Mesothelial cell of epicardium (in vitro differentiated cells): ENCODE measurements at regions not wholly inside any gene's neighbourhood (a gene's known extent, or its start where the extent isn't known, plus 50 kb on each side); places are given as distances from the start of the nearest gene placed in this dataset.

Experiments used
- DNase-seq, 2 experiments: peaks; one replicate each; pipeline ENCODE4 v3.0.0; 2021; ENCODE audit warnings: low spot score in 2 of 2; ENCODE audit not compliant: unreplicated experiment in 2 of 2
- H3K27ac Mint-ChIP-seq: 2 replicates; pipeline ENCODE4 v1.8.0; 2021; ENCODE audit warnings: mixed read lengths
- H3K27me3 Mint-ChIP-seq: 2 replicates; pipeline ENCODE4 v1.8.0; 2021; ENCODE audit warnings: low read depth, mixed read lengths
- H3K36me3 Mint-ChIP-seq: 2 replicates; pipeline ENCODE4 v1.8.0; 2021; ENCODE audit warnings: mixed read lengths
- H3K4me1 Mint-ChIP-seq: 2 replicates; pipeline ENCODE4 v1.8.0; 2021; ENCODE audit warnings: mixed read lengths
- H3K4me3 Mint-ChIP-seq: 2 replicates; pipeline ENCODE4 v1.8.0; 2021; ENCODE audit warnings: mild to moderate bottlenecking, moderate library complexity, mixed read lengths
- H3K9me3 Mint-ChIP-seq: 2 replicates; pipeline ENCODE4 v1.8.0; 2021; ENCODE audit warnings: mixed read lengths
- TF ChIP-seq, protein P1 (sequence below): fragments of 200-600 bp; sonication (generic); IDR thresholded peaks from one replicate; pipeline ENCODE4 v1.5.0; 2021; ENCODE audit warnings: antibody characterized with exemption; ENCODE audit not compliant: unreplicated experiment

DNA sequence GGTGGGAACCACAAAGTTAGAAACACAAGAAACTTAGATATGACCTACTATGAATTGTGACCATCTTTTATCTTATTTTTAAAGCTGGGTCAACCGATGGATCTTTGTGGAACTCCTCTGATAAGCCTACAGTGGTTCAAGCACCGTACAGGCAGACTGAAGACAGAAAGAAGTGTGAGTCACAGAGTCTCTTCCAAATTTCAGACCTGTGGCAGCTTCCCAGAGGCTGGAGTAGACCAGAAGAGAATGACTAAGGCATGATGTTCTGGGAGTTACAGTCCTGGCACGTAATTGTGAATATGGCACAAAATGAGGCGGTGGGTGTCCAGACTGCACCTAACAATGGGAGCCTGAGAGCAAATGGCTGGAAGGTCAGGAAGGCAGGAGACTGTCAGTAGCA lies 70.0 kb downstream of the LMO4 start:
- TF ChIP-seq, protein P1, sequence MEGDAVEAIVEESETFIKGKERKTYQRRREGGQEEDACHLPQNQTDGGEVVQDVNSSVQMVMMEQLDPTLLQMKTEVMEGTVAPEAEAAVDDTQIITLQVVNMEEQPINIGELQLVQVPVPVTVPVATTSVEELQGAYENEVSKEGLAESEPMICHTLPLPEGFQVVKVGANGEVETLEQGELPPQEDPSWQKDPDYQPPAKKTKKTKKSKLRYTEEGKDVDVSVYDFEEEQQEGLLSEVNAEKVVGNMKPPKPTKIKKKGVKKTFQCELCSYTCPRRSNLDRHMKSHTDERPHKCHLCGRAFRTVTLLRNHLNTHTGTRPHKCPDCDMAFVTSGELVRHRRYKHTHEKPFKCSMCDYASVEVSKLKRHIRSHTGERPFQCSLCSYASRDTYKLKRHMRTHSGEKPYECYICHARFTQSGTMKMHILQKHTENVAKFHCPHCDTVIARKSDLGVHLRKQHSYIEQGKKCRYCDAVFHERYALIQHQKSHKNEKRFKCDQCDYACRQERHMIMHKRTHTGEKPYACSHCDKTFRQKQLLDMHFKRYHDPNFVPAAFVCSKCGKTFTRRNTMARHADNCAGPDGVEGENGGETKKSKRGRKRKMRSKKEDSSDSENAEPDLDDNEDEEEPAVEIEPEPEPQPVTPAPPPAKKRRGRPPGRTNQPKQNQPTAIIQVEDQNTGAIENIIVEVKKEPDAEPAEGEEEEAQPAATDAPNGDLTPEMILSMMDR: no peak
- Mint-ChIP-seq H3K9me3 (no peaks in the 10 kb centered on the region), H3K4me1 (peaks cover 28% of the 10 kb centered on the region), H3K4me3 (no peak overlapping the region), H3K27me3 (no peaks in the 10 kb centered on the region), H3K27ac (no peak overlapping the region), H3K36me3 (no peaks in the 10 kb centered on the region)
- no peak for DNase-seq

GRCh38 chr1:87399264-87399663 lies 70.6 kb downstream of the LMO4 start:
- TF ChIP-seq, protein P1: no peak
- no peaks in the 10 kb centered on the region for H3K27me3 Mint-ChIP-seq
- no peaks in the 10 kb centered on the region for H3K36me3 Mint-ChIP-seq
- peaks cover 25% of the 10 kb centered on the region for H3K4me1 Mint-ChIP-seq
- H3K9me3 Mint-ChIP-seq: no peaks in the 10 kb centered on the region
- no peak for DNase-seq
- H3K4me3 Mint-ChIP-seq: no peak overlapping the region
- H3K27ac Mint-ChIP-seq: no peak overlapping the region

GRCh38 chr1:87399701-87400100 lies 71.0 kb downstream of the LMO4 start:
- DNase-seq: no peak
- H3K36me3 Mint-ChIP-seq: no peaks in the 10 kb centered on the region
- H3K4me1 Mint-ChIP-seq: peaks cover 20% of the 10 kb centered on the region
- no peak overlapping the region for H3K4me3 Mint-ChIP-seq
- H3K27me3 Mint-ChIP-seq: no peaks in the 10 kb centered on the region
- H3K9me3 Mint-ChIP-seq: no peaks in the 10 kb centered on the region
- TF ChIP-seq, protein P1: no peak
- H3K27ac Mint-ChIP-seq: no peak overlapping the region

DNA sequence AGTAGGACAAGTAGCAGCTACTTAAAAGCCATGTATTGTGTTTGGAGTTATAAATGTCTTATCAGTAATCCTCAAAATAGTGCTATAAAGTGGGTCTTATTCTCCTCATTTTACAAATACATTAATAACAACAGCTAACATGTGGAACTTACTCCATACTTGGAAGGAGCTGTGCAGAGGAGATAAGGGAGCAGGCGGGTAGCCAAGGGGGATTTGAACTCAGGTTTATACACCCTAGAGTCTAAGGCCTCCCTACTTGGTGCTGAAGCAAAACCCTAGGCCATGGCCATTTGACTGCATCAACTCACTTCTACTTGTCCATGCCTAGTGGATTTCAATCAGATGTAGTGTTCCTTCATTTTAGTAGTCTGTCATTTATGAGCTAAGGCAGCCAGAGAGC lies 72.1 kb downstream of the LMO4 start:
- Mint-ChIP-seq H3K36me3 (peaks cover 4% of the 10 kb centered on the region), H3K27ac (no peak overlapping the region), H3K27me3 (no peaks in the 10 kb centered on the region), H3K4me1 (peaks cover 16% of the 10 kb centered on the region), H3K4me3 (no peak overlapping the region), H3K9me3 (peaks cover 6% of the 10 kb centered on the region)
- TF ChIP-seq, protein P1: no peak
- DNase-seq: no peak

GRCh38 chr1:87402241-87403002 lies 73.7 kb downstream of the LMO4 start:
- Mint-ChIP-seq H3K9me3 (peaks cover 7% of the 10 kb centered on the region), H3K4me3 (no peak overlapping the region), H3K27me3 (no peaks in the 10 kb centered on the region), H3K36me3 (peaks cover 4% of the 10 kb centered on the region), H3K4me1 (peaks cover 16% of the 10 kb centered on the region), H3K27ac (no peak overlapping the region)
- DNase-seq: no peak
- TF ChIP-seq, protein P1: no peak
